SK-N-SH (cell line): ENCODE measurements at regions not wholly inside any gene's neighbourhood (a gene's known extent, or its start where the extent isn't known, plus 50 kb on each side); places are given as distances from the start of the nearest gene placed in this dataset.

Source experiments
- CTCF ChIA-PET: fragments of 300-600, 350-600 bp; formaldehyde crosslinking; extraction: SDS; loops from one replicate; lab custom pipeline; 2021; lab: Yijun Ruan, JAX
- POLR2A ChIA-PET: fragments of 350-600 bp; sonication (Branson Sonifier 250); formaldehyde crosslinking; extraction: SDS; loops from one replicate; lab custom pipeline; 2020; ENCODE audit warnings: antibody characterized with exemption, inconsistent platforms; lab: Yijun Ruan, JAX
- DNase-seq: peaks from one replicate; pipeline ENCODE4 v3.0.0; 2012
- H2AFZ ChIP-seq: fragments of 200-600 bp; sonication (generic); 2 replicates; pipeline ENCODE4 v1.8.1; 2016; ENCODE audit warnings: antibody characterized with exemption, mild to moderate bottlenecking, low read depth
- H3F3A ChIP-seq: fragments of 200-600 bp; sonication (generic); replicated peaks from 2 replicates; pipeline ENCODE3; 2016; ENCODE audit warnings: antibody characterized with exemption, mild to moderate bottlenecking; ENCODE audit not compliant: insufficient read depth
- H3K27ac ChIP-seq, 2 experiments: fragments of 200-500 bp in 1 of 2; fragments of 200-600 bp in 1 of 2; sonication (Bioruptor generic) in 1 of 2; sonication (generic), shearing (Covaris generic) in 1 of 2; 2 replicates each; pipeline versions ENCODE4 v1.5.1 to v1.6.1; 2014 to 2016; ENCODE audit warnings: low read depth in 2 of 2, inconsistent platforms in 1 of 2, low read length in 1 of 2, mild to moderate bottlenecking in 1 of 2, mixed read lengths in 1 of 2
- H3K27me3 ChIP-seq: fragments of 200-600 bp; sonication (generic), shearing (Covaris generic); 2 replicates; pipeline ENCODE4 v1.6.1; 2016; ENCODE audit warnings: mixed run types; ENCODE audit not compliant: insufficient read depth
- H3K36me3 ChIP-seq, 2 experiments: fragments of 200-500 bp in 1 of 2; fragments of 200-600 bp in 1 of 2; sonication (Bioruptor generic) in 1 of 2; sonication (generic) in 1 of 2; replicated peaks in 1 of 2; 2 replicates each; pipeline versions ENCODE3 to v1.5.1; 2014 to 2016; ENCODE audit warnings: low read length in 1 of 2, mild to moderate bottlenecking in 1 of 2; ENCODE audit not compliant: insufficient read depth in 2 of 2, control insufficient read depth in 1 of 2
- H3K4me1 ChIP-seq, 2 experiments: fragments of 200-500 bp in 1 of 2; fragments of 200-600 bp in 1 of 2; sonication (Bioruptor generic) in 1 of 2; sonication (generic), shearing (Covaris generic) in 1 of 2; 2 replicates each; pipeline versions ENCODE4 v1.5.1 to v1.6.1; 2014 to 2016; ENCODE audit warnings: low read depth in 1 of 2, low read length in 1 of 2, mixed run types in 1 of 2; ENCODE audit not compliant: insufficient read depth in 2 of 2, control insufficient read depth in 1 of 2
- H3K4me2 ChIP-seq: fragments of 200-600 bp; sonication (generic), shearing (Covaris generic); 2 replicates; pipeline ENCODE4 v1.6.1; 2017; ENCODE audit warnings: mixed run types
- H3K4me3 ChIP-seq, 2 experiments: fragments of 200-500 bp in 1 of 2; fragments of 200-600 bp in 1 of 2; sonication (Bioruptor generic) in 1 of 2; sonication (generic), shearing (Covaris generic) in 1 of 2; 2 replicates each; pipeline versions ENCODE4 v1.5.1 to v1.8.1; 2014 to 2016; ENCODE audit warnings: low read depth in 2 of 2, inconsistent platforms in 1 of 2, low read length in 1 of 2, mild to moderate bottlenecking in 1 of 2, mixed read lengths in 1 of 2, moderate library complexity in 1 of 2
- H3K79me2 ChIP-seq: fragments of 200-600 bp; sonication (generic); 2 replicates; pipeline ENCODE4 v1.8.1; 2017; ENCODE audit warnings: mild to moderate bottlenecking; ENCODE audit not compliant: insufficient read depth
- H3K9ac ChIP-seq: fragments of 200-600 bp; sonication (generic); 2 replicates; pipeline ENCODE4 v1.6.1; 2017; ENCODE audit warnings: mixed run types
- H3K9me2 ChIP-seq: fragments of 200-600 bp; sonication (generic); 2 replicates; pipeline ENCODE4 v1.6.1; 2017; ENCODE audit warnings: mixed run types
- H3K9me3 ChIP-seq: fragments of 200-600 bp; sonication (generic); 2 replicates; pipeline ENCODE4 v1.6.1; 2017; ENCODE audit warnings: mixed run types, mild to moderate bottlenecking, moderate library complexity
- H4K20me1 ChIP-seq: fragments of 200-600 bp; sonication (generic); 2 replicates; pipeline ENCODE4 v1.6.1; 2017; ENCODE audit warnings: mild to moderate bottlenecking, mixed run types; ENCODE audit not compliant: insufficient read depth
- CHD2 ChIP-seq: fragments of 150-350 bp; IDR thresholded peaks from 2 replicates; pipeline ENCODE4 v1.6.1; 2018; ENCODE audit warnings: low read length; ENCODE audit not compliant: partially characterized antibody
- CTCF ChIP-seq: fragments of 200-600 bp; sonication (generic); IDR thresholded peaks from 2 replicates; pipeline ENCODE4 v1.6.1; 2017; ENCODE audit warnings: antibody characterized with exemption, mild to moderate bottlenecking, moderate library complexity
- ELF1 ChIP-seq: IDR thresholded peaks from 2 replicates; pipeline ENCODE4 v1.4.0; 2012
- EZH2phosphoT487 ChIP-seq: fragments of 200-600 bp; sonication (generic); IDR thresholded peaks from 2 replicates; pipeline ENCODE4 v1.6.1; 2017; ENCODE audit warnings: low read depth, mixed run types, mild to moderate bottlenecking, antibody characterized with exemption, moderate library complexity, borderline replicate concordance
- FOXJ3 ChIP-seq: sonication (generic); formaldehyde crosslinking; IDR thresholded peaks from 2 replicates; pipeline ENCODE4 v1.5.1; 2020; ENCODE audit warnings: mild to moderate bottlenecking, missing genetic modification reagents
- GABPA ChIP-seq: IDR thresholded peaks from 2 replicates; pipeline ENCODE4 v1.4.0; 2012; ENCODE audit warnings: low read depth, mild to moderate bottlenecking
- IRF3 ChIP-seq: fragments of 150-350 bp; IDR thresholded peaks from 2 replicates; pipeline ENCODE4 v1.6.1; 2016; ENCODE audit warnings: mild to moderate bottlenecking, low read depth, low read length
- NFIC ChIP-seq: IDR thresholded peaks from 2 replicates; pipeline ENCODE4 v1.4.0; 2012; ENCODE audit warnings: borderline replicate concordance
- PBX3 ChIP-seq: IDR thresholded peaks from 2 replicates; pipeline ENCODE4; 2012
- POLR2AphosphoS5 ChIP-seq: IDR thresholded peaks from 2 replicates; pipeline ENCODE4 v1.6.1; 2012; ENCODE audit warnings: low read depth, low read length
- RCOR1 ChIP-seq: fragments of 150-350 bp; IDR thresholded peaks from 2 replicates; pipeline ENCODE4 v1.6.1; 2017; ENCODE audit warnings: antibody characterized with exemption, low read length
- SIN3A ChIP-seq: IDR thresholded peaks from 2 replicates; pipeline ENCODE4 v1.6.1; 2012; ENCODE audit warnings: low read depth, mild to moderate bottlenecking, low read length, moderate library complexity, borderline replicate concordance
- TAF1 ChIP-seq: IDR thresholded peaks from 2 replicates; pipeline ENCODE4 v1.6.1; 2012; ENCODE audit warnings: low read depth, mild to moderate bottlenecking, low read length, moderate library complexity, borderline replicate concordance
- TCF12 ChIP-seq: IDR thresholded peaks from 2 replicates; pipeline ENCODE4 v1.4.0; 2012
- ZBTB33 ChIP-seq: IDR thresholded peaks from 2 replicates; pipeline ENCODE4 v1.4.0; 2012; ENCODE audit warnings: low read depth, borderline replicate concordance
- WGBS: methylation state at CpG from one replicate; pipeline ENCODE4 v1.1.6; 2017; ENCODE audit warnings: low lambda C conversion rate; 5-methylcytosine and 5-hydroxymethylcytosine counted together

GRCh38 chr2:12452185-12452584 lies 264.6 kb upstream of the TRIB2 start:
- Histone ChIP-seq H3K9me2 (no peaks in the 10 kb centered on the region), H3F3A (no peaks in the 10 kb centered on the region), H3K9me3 (no peaks in the 10 kb centered on the region), H2AFZ (peak overlapping the region; percentile 64; the same call in 1 of the 2 replicates), H3K9ac (no peak overlapping the region), H3K4me3 (no peak overlapping the region), H3K79me2 (no peaks in the 10 kb centered on the region), H4K20me1 (no peaks in the 10 kb centered on the region), H3K27ac (no peak overlapping the region; a peak in 1 of 4 replicates), H3K27me3 (no peaks in the 10 kb centered on the region), H3K4me2 (no peak overlapping the region), H3K36me3 (no peaks in the 10 kb centered on the region), H3K4me1 (peaks cover 8 to 12% of the 10 kb centered on the region in 2 experiments)
- POLR2A ChIA-PET = interaction anchor here (0.5 kb wide), 1 partner anchor 116 kb away, joined by 3 read pairs; no protein-coding TSS in a partner anchor
- 80% methylated on average over 2 of the region's 2 CpGs for WGBS
- TF ChIP-seq TCF12 = no peak
- TF ChIP-seq SIN3A = no peak
- TF ChIP-seq ELF1 = no peak
- TF ChIP-seq POLR2AphosphoS5 = no peak
- TF ChIP-seq TAF1 = no peak
- TF ChIP-seq CTCF = no peak
- no peak for TF ChIP-seq IRF3
- no peak for TF ChIP-seq ZBTB33
- TF ChIP-seq FOXJ3 (CRISPR knock-in tag) = no peak
- TF ChIP-seq GABPA = no peak
- TF ChIP-seq PBX3 = no peak
- no peak for TF ChIP-seq NFIC
- no peak for TF ChIP-seq EZH2phosphoT487
- TF ChIP-seq CHD2 = no peak
- TF ChIP-seq RCOR1 = no peak
- CTCF ChIA-PET = interaction anchor here (0.6 to 1.1 kb wide), 3 partner anchors 8 to 29 kb away, joined by 3 read pairs; no protein-coding TSS in a partner anchor
- no peak for DNase-seq
